ENCODE measurements at regions not wholly inside any gene's neighbourhood (a gene's known extent, or its start where the extent isn't known, plus 50 kb on each side); places are given as distances from the start of the nearest gene placed in this dataset.

DNA sequence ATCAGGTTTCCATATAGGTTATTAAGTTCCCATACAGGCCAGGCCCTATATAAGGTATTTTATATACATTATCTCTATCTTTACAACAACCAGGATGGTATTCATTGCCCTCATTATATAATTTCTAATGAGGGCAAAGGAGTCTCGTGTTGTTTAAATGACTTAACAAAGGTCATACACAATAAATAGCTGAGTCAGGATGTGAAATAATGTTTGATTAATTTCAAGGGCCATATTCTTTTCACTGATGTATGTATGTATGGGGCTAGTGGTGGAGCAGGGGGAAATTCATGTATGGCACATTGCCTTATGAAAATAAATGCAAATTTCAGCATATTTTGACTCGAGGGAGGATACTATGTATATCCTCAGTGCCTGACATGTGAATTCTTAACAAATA, 200.7 kb downstream of the FAXC start:
- TF ChIP-seq, protein P1, sequence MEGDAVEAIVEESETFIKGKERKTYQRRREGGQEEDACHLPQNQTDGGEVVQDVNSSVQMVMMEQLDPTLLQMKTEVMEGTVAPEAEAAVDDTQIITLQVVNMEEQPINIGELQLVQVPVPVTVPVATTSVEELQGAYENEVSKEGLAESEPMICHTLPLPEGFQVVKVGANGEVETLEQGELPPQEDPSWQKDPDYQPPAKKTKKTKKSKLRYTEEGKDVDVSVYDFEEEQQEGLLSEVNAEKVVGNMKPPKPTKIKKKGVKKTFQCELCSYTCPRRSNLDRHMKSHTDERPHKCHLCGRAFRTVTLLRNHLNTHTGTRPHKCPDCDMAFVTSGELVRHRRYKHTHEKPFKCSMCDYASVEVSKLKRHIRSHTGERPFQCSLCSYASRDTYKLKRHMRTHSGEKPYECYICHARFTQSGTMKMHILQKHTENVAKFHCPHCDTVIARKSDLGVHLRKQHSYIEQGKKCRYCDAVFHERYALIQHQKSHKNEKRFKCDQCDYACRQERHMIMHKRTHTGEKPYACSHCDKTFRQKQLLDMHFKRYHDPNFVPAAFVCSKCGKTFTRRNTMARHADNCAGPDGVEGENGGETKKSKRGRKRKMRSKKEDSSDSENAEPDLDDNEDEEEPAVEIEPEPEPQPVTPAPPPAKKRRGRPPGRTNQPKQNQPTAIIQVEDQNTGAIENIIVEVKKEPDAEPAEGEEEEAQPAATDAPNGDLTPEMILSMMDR (IDR thresholded peaks at IDR 0.05): no peak
- TF ChIP-seq POLR2A (IDR thresholded peaks at IDR 0.05): no peak
